HG02885 (cell line): ENCODE measurements at regions not wholly inside any gene's neighbourhood (a gene's known extent, or its start where the extent isn't known, plus 50 kb on each side); places are given as distances from the start of the nearest gene placed in this dataset.

Experiments
- ATAC-seq: cut with Tn5 transposase; IDR thresholded peaks from one replicate; pipeline ENCODE4 v1.9.1; 2021; ENCODE audit warnings: mild to moderate bottlenecking; ENCODE audit not compliant: unreplicated experiment, poor library complexity

- ATAC-seq: no peak
Observed at GRCh38 chr9:89786655-89787054, 181.8 kb downstream of the GADD45G start.

GRCh38 chr9:89787595-89787994 lies 182.8 kb downstream of the GADD45G start:
- ATAC-seq: no peak

GRCh38 chr9:89788434-89788833 lies 183.6 kb downstream of the GADD45G start:
- no peak for ATAC-seq

GRCh38 chr9:89789922-89790510 lies 185.2 kb downstream of the GADD45G start:
- no peak for ATAC-seq

- ATAC-seq: no peak
Observed at GRCh38 chr9:89790542-89791109, 185.8 kb downstream of the GADD45G start.

- ATAC-seq: no peak
Observed at GRCh38 chr9:89791754-89792153, 186.9 kb downstream of the GADD45G start.

GRCh38 chr9:89792189-89793123 lies 187.6 kb downstream of the GADD45G start:
- ATAC-seq: no peak

- ATAC-seq: no peak
Observed at GRCh38 chr9:89793124-89793495, 188.3 kb downstream of the GADD45G start.

- no peak for ATAC-seq
Observed at GRCh38 chr9:89793551-89793950, 188.7 kb downstream of the GADD45G start.

- no peak for ATAC-seq
Observed at GRCh38 chr9:89794918-89795317, 190.1 kb downstream of the GADD45G start.

- no peak for ATAC-seq
Observed at GRCh38 chr9:89795538-89796195, 190.9 kb downstream of the GADD45G start.

GRCh38 chr9:89796606-89797005 lies 191.8 kb downstream of the GADD45G start:
- ATAC-seq: no peak

- no peak for ATAC-seq
Observed at GRCh38 chr9:89797255-89797654, 192.4 kb downstream of the GADD45G start.

- ATAC-seq: no peak
Observed at GRCh38 chr9:89797937-89798455, 193.2 kb downstream of the GADD45G start.

- ATAC-seq: no peak
Observed at GRCh38 chr9:89798547-89799120, 193.8 kb downstream of the GADD45G start.

- ATAC-seq: no peak
Observed at GRCh38 chr9:89799221-89799620, 194.4 kb downstream of the GADD45G start.

- no peak for ATAC-seq
Observed at GRCh38 chr9:89799766-89800165, 195.0 kb downstream of the GADD45G start.

- ATAC-seq: no peak
Observed at GRCh38 chr9:89801341-89801740, 196.5 kb downstream of the GADD45G start.

GRCh38 chr9:89801742-89802670 lies 197.2 kb downstream of the GADD45G start:
- ATAC-seq: no peak
